LNCaP clone FGC (cell line): ENCODE measurements at regions not wholly inside any gene's neighbourhood (a gene's known extent, or its start where the extent isn't known, plus 50 kb on each side); places are given as distances from the start of the nearest gene placed in this dataset.

ENCODE experiments used
- DNase-seq: peaks from one replicate; pipeline ENCODE4 v3.0.0-alpha.2; 2011; ENCODE audit warnings: low read depth
- H3K4me3 ChIP-seq: 2 replicates; pipeline ENCODE4 v1.5.1; 2011; ENCODE audit warnings: mild to moderate bottlenecking, low read depth, low read length, control low read depth
- CTCF ChIP-seq: IDR thresholded peaks from 2 replicates; pipeline ENCODE4 v1.5.1; 2012; ENCODE audit warnings: mild to moderate bottlenecking; ENCODE audit not compliant: control insufficient read depth, insufficient read depth; ENCODE audit errors: extremely low read depth

GRCh38 chr13:50692396-50692915 lies 151.0 kb downstream of the DLEU7 start:
- no peak overlapping the region for H3K4me3 ChIP-seq
- TF ChIP-seq CTCF: no peak
- DNase-seq: no peak

- TF ChIP-seq CTCF: no peak
- no peak for DNase-seq
- H3K4me3 ChIP-seq: no peak overlapping the region
Measured at GRCh38 chr13:50693727-50694126, 149.8 kb downstream of the DLEU7 start.

GRCh38 chr13:50697746-50698539 lies 145.5 kb downstream of the DLEU7 start:
- H3K4me3 ChIP-seq: no peak overlapping the region
- DNase-seq: no peak
- TF ChIP-seq CTCF: no peak

- no peak for DNase-seq
- H3K4me3 ChIP-seq: no peak overlapping the region
- no peak for TF ChIP-seq CTCF
Measured at GRCh38 chr13:50699874-50700663, 143.4 kb downstream of the DLEU7 start.

- TF ChIP-seq CTCF: no peak
- DNase-seq: no peak
- H3K4me3 ChIP-seq: no peak overlapping the region
Measured at GRCh38 chr13:50700664-50701305, 142.7 kb downstream of the DLEU7 start.

GRCh38 chr13:50701469-50701868 lies 142.0 kb downstream of the DLEU7 start:
- TF ChIP-seq CTCF: no peak
- DNase-seq: no peak
- no peak overlapping the region for H3K4me3 ChIP-seq
